T47D (cell line): ENCODE measurements at regions not wholly inside any gene's neighbourhood (a gene's known extent, or its start where the extent isn't known, plus 50 kb on each side); places are given as distances from the start of the nearest gene placed in this dataset.

ENCODE experiments used
- DNase-seq, 2 experiments: peaks; one replicate each; pipeline versions ENCODE4 v3.0.0 to v3.0.0-alpha.2; 2011 to 2012; ENCODE audit warnings: low read depth in 1 of 2, low spot score in 1 of 2
- JUND ChIP-seq: IDR thresholded peaks from 2 replicates; pipeline ENCODE4 v1.6.1; 2012; ENCODE audit warnings: low read depth
- in situ Hi-C: cut with HindIII; loops from 2 replicates; pipeline ENCODE4 v1.10.0; 2016; ENCODE audit warnings: low sequenced_read_pairs, low pct_unique_long_range_greater_than_20kb

DNA sequence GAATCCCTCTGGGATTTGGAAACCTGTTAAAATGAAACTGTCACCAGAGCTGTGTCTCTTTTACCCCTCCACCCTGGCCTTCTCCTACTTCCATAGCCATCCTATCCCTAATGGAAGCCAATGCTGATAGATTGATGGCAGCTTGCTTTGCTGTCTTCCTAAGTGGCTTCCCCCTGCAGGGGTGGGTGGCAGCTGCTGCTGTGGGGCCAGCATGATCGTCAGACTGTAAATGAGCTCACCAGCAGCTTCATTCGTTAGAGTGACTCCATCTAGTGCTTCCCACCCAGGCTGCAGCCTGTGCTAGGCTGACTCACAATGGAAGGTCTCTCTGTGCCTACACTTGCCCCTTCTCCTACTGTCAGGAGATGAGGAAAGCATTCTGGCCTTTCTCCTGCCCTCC lies 311.0 kb downstream of the BUD13 start:
- no peak for TF ChIP-seq JUND
- in situ Hi-C loops, result no loop called here
- DNase-seq, result no peak

- in situ Hi-C loops, result no loop called here
- no peak for TF ChIP-seq JUND
- no peak for DNase-seq
These were observed 312.4 kb downstream of the BUD13 start for GRCh38 chr11:116460156-116460920.

- DNase-seq, result no peak
- in situ Hi-C loops, result no loop called here
- no peak for TF ChIP-seq JUND
These were observed 313.4 kb downstream of the BUD13 start for GRCh38 chr11:116459185-116460045.

DNA sequence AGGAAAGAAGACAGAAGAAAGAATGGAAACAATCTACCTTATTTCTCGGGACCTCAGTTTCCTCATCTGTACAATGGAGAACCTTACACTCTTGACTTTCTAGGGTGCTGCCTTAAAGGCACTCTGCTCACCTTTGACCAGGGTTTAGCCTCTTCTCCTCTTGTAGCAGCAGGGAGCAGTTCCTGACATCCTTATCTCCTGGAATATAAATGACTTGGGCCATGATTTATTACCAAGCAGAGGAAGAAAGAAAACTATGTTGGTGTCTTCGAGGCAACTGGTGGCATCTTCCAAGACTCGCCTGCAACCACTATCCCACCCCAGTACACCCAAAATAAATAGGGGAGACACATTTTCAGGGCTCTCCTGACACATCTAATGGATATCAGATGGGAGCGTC lies 314.2 kb downstream of the BUD13 start:
- no peak for DNase-seq
- in situ Hi-C loops, result no loop called here
- no peak for TF ChIP-seq JUND

DNA sequence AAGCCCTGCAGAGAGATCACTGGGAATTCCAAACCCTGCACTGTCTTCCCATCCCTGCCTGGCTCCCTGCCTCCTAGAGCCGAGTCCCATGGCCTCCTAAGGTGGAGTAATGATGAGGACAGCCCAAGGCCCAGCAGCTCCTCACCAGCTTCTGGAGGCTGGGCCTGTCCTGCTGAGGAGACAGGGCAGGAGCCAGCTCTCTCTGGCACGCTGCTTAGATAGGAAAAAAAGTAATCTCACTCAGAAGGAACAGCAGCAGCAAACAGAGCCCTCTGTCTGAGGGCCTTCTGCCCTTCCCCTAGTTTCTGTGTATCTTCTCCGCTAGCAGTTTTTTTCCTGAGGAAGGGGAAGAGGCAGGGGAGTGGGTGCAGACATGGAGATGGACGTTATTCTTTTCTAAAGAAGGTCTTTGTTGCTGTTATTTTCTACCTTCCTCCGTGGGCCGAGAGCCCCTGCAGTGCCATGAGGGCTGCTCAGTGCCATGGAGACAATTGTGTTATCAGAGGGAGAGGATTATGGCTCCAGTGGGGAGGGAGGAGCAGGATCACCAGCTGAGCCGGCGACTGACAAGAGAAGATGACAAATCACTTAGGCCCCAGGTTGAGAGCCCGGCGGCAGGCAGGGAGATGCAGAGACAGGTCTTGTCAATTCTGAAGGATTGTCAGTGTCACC lies 315.3 kb downstream of the BUD13 start:
- no peak for TF ChIP-seq JUND
- no peak for DNase-seq
- in situ Hi-C loops, result no loop called here

DNA sequence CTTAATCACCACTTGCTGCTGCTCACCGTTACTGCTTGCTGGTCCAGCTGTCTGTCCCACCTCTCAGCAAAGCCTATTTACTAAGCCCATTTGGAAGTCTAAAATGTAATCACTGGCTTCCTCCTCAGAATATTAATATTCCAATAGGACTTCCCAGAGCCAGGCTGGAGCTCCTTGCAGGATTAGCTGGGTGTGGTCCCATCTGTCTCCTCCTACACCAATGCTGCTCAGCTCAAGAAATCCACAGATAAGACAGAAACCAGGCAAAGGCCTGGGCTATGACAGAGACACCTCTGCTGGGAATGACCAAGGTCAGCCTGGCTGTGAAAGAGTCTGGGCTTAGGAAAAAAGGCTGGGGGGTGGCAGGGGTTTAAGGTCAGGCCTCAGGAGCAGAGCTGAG lies 317.8 kb downstream of the BUD13 start:
- no peak for TF ChIP-seq JUND
- DNase-seq, result no peak
- in situ Hi-C loops, result no loop called here

DNA sequence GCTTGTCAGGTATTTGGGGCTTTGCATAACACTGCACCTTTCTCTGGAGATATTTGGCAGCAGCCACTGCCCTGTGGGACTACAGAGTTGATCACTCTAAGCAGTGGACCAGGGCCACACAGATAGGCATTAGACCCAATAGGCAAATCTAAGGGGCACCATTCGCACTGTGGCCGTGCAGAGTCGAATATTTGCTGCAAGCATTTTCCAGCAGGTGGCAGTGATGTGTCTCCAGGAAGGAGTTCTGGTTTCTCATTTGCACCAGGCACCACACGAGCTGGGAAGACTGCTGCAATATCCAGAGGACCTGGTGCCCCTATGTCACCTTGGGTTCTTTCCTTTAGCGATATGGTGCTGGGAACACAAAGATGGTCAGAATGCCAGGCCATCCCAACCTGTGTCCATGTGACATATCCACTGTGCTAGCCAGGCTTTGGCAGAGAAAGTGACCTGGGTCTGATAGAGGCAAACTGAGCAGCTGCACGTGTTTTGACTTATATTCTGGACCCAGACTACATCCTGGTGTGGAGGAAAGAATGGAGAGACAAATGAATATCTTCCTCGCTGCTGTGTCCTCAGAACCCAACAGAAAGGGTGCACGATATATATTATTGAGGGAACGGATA lies 318.7 kb downstream of the BUD13 start:
- TF ChIP-seq JUND, result no peak
- in situ Hi-C loops, result no loop called here
- peak; percentile 44 to 60 for DNase-seq

- TF ChIP-seq JUND, result no peak
- DNase-seq, result no peak
- in situ Hi-C loops, result no loop called here
These were observed 320.3 kb downstream of the BUD13 start for GRCh38 chr11:116452461-116452860.

- TF ChIP-seq JUND, result no peak
- DNase-seq, result no peak
- in situ Hi-C loops, result no loop called here
These were observed 323.3 kb downstream of the BUD13 start for GRCh38 chr11:116449522-116449921.

DNA sequence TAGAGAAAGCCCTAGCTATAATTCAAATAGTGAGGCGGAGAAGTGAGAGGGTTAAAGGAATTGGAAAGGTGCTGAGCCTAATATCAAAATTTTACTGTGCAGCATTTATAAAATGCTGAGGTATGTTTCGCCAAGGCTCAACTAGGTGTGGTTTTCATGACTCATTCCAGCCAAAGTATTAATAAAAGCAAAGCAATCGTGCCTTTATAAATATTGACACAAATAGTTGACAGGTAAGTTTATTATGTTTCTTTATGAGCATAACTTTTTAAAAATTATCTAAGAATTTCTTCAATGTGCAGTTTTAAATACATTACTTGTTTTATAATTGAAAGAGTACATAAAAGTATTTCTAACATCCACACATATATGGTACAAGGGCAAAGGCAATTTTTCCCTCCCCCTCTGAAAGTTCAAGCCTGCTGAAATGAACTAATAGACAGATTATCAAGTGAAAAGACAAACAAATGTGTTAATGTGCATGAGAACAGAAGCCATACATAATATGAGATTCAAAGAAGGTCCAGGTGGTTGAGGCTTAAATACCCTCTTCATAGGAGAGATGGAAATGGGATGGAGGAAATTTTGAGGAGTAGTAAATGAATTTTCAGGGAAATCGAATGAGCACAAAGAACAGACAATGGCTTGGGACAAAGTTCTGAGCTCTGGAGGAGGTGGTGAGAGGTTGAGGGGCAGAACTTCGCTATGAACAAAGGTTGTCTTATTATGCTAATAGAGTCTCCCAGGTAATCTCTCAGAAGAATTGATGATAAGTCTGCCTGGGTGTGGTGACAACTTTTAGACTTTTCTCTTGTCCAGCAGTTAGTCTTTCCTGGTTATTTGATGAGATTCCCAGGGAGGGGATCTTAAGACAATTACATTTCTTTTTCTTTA lies 326.5 kb downstream of the BUD13 start:
- in situ Hi-C loops, result no loop called here
- TF ChIP-seq JUND, result no peak
- no peak for DNase-seq

- no peak for DNase-seq
- no peak for TF ChIP-seq JUND
- in situ Hi-C loops, result no loop called here
These were observed 327.4 kb downstream of the BUD13 start for GRCh38 chr11:116445108-116446047.
